ENCODE measurements at regions not wholly inside any gene's neighbourhood (a gene's known extent, or its start where the extent isn't known, plus 50 kb on each side); places are given as distances from the start of the nearest gene placed in this dataset.

GRCh38 chr12:91272461-91273063 is 89.9 kb upstream of the DCN start:
- TF ChIP-seq EP300 (IDR thresholded peaks at IDR 0.05) (no peak), POLR2AphosphoS5 (IDR thresholded peaks at IDR 0.05) (peak; percentile 67)
- no peaks in the 10 kb centered on the region for H3K9me3 ChIP-seq
- no peak overlapping the region for H3K4me3 ChIP-seq
- peaks cover 0 to 68% (median 15%) of the 10 kb centered on the region in 3 donors for H3K4me1 ChIP-seq
- 40 to 74% methylated on average over 1 to 4 of the region's 4 CpGs for WGBS, 2 donors (ENCODE audit: low coverage in 1 of 2)
- H3K27ac ChIP-seq: peak overlapping the region; percentile 70 to 85 (median 77)
- no peaks in the 10 kb centered on the region for H3K27me3 ChIP-seq
- peak; percentile 93 for ATAC-seq
- H3K36me3 ChIP-seq: no peaks in the 10 kb centered on the region

GRCh38 chr12:91271185-91271584 is 88.6 kb upstream of the DCN start:
- TF ChIP-seq POLR2AphosphoS5 (IDR thresholded peaks at IDR 0.05) (no peak), POLR2A (IDR thresholded peaks at IDR 0.05) (no peak), CTCF (IDR thresholded peaks at IDR 0.05) (no peak), EP300 (IDR thresholded peaks at IDR 0.05) (no peak)
- Histone ChIP-seq H3K4me3 (no peak overlapping the region), H3K27me3 (no peaks in the 10 kb centered on the region), H3K9me3 (no peaks in the 10 kb centered on the region), H3K4me1 (peaks cover 0 to 58% (median 15%) of the 10 kb centered on the region in 3 donors), H3K27ac (peak overlapping the region in 3 of 4 donors; percentile 12 to 80 (median 74)), H3K36me3 (no peaks in the 10 kb centered on the region)
- ATAC-seq: no peak
- WGBS, 2 donors (ENCODE audit: low coverage in 1 of 2): 66 to 74% methylated on average over 4 of the region's 4 CpGs

GRCh38 chr12:91267039-91267438 is 84.4 kb upstream of the DCN start:
- TF ChIP-seq POLR2AphosphoS5 (IDR thresholded peaks at IDR 0.05) (no peak), POLR2A (IDR thresholded peaks at IDR 0.05) (no peak), EP300 (IDR thresholded peaks at IDR 0.05) (no peak)
- Histone ChIP-seq H3K36me3 (no peaks in the 10 kb centered on the region), H3K27me3 (no peaks in the 10 kb centered on the region), H3K27ac (no peak overlapping the region), H3K9me3 (no peaks in the 10 kb centered on the region), H3K4me3 (no peak overlapping the region), H3K4me1 (peaks cover 0 to 16% (median 2%) of the 10 kb centered on the region in 3 donors)
- no peak for ATAC-seq

GRCh38 chr12:91264178-91264577 is 81.6 kb upstream of the DCN start:
- Histone ChIP-seq H3K36me3 (no peaks in the 10 kb centered on the region), H3K4me1 (no peaks in the 10 kb centered on the region), H3K4me3 (no peak overlapping the region), H3K27ac (no peak overlapping the region), H3K27me3 (no peaks in the 10 kb centered on the region), H3K9me3 (no peaks in the 10 kb centered on the region)
- 67 to 85% methylated on average over 1 to 2 of the region's 2 CpGs for WGBS, 2 donors (ENCODE audit: low coverage in 1 of 2)
- ATAC-seq: no peak
- TF ChIP-seq POLR2AphosphoS5 (IDR thresholded peaks at IDR 0.05): no peak
- TF ChIP-seq POLR2A (IDR thresholded peaks at IDR 0.05): no peak
- no peak for TF ChIP-seq CTCF (IDR thresholded peaks at IDR 0.05)
- TF ChIP-seq EP300 (IDR thresholded peaks at IDR 0.05): no peak

- no peak for TF ChIP-seq CTCF (IDR thresholded peaks at IDR 0.05)
- no peak for TF ChIP-seq POLR2AphosphoS5 (IDR thresholded peaks at IDR 0.05)
- TF ChIP-seq EP300 (IDR thresholded peaks at IDR 0.05): no peak
- no peak for TF ChIP-seq POLR2A (IDR thresholded peaks at IDR 0.05)
- H3K27ac ChIP-seq: no peak overlapping the region
- H3K27me3 ChIP-seq: no peaks in the 10 kb centered on the region
- no peaks in the 10 kb centered on the region for H3K4me1 ChIP-seq
- ATAC-seq: no peak
- H3K36me3 ChIP-seq: no peaks in the 10 kb centered on the region
- H3K4me3 ChIP-seq: no peak overlapping the region
- WGBS, 2 donors (ENCODE audit: low coverage in 1 of 2): 57 to 76% methylated on average over 1 to 3 of the region's 3 CpGs
- no peaks in the 10 kb centered on the region for H3K9me3 ChIP-seq
Measured at GRCh38 chr12:91261820-91262676, 79.4 kb upstream of the DCN start.

- Histone ChIP-seq H3K36me3 (no peaks in the 10 kb centered on the region), H3K27me3 (no peaks in the 10 kb centered on the region), H3K4me3 (no peak overlapping the region), H3K27ac (no peak overlapping the region), H3K9me3 (no peaks in the 10 kb centered on the region), H3K4me1 (no peaks in the 10 kb centered on the region)
- ATAC-seq: no peak
- TF ChIP-seq CTCF (IDR thresholded peaks at IDR 0.05) (no peak), POLR2A (IDR thresholded peaks at IDR 0.05) (no peak), POLR2AphosphoS5 (IDR thresholded peaks at IDR 0.05) (no peak), EP300 (IDR thresholded peaks at IDR 0.05) (no peak)
- WGBS, 2 donors (ENCODE audit: low coverage in 1 of 2): 79 to 80% methylated on average over 4 to 5 of the region's 5 CpGs
Measured at GRCh38 chr12:91256411-91256810, 73.8 kb upstream of the DCN start.
